Keratinocyte (primary cell): ENCODE measurements at regions not wholly inside any gene's neighbourhood (a gene's known extent, or its start where the extent isn't known, plus 50 kb on each side); places are given as distances from the start of the nearest gene placed in this dataset.

Experiments
- EZH2 ChIP-seq: IDR thresholded peaks from one replicate; pipeline ENCODE4 v1.6.1; 2012; ENCODE audit warnings: inconsistent platforms, mild to moderate bottlenecking, low read length, moderate library complexity
- TF ChIP-seq, protein P1 (sequence below), 3 experiments: IDR thresholded peaks in 1 of 3; conservative IDR thresholded peaks in 1 of 3; optimal IDR thresholded peaks in 1 of 3; 2 replicates in 2 of 3; 3 replicates in 1 of 3; pipeline versions ENCODE3 to v1.5.1; 2011; ENCODE audit warnings: low read length in 3 of 3, mild to moderate bottlenecking in 3 of 3, moderate library complexity in 2 of 3, control low read depth in 1 of 3, inconsistent platforms in 1 of 3; ENCODE audit not compliant: insufficient read depth in 2 of 3; ENCODE audit errors: extremely low read depth in 1 of 3

DNA sequence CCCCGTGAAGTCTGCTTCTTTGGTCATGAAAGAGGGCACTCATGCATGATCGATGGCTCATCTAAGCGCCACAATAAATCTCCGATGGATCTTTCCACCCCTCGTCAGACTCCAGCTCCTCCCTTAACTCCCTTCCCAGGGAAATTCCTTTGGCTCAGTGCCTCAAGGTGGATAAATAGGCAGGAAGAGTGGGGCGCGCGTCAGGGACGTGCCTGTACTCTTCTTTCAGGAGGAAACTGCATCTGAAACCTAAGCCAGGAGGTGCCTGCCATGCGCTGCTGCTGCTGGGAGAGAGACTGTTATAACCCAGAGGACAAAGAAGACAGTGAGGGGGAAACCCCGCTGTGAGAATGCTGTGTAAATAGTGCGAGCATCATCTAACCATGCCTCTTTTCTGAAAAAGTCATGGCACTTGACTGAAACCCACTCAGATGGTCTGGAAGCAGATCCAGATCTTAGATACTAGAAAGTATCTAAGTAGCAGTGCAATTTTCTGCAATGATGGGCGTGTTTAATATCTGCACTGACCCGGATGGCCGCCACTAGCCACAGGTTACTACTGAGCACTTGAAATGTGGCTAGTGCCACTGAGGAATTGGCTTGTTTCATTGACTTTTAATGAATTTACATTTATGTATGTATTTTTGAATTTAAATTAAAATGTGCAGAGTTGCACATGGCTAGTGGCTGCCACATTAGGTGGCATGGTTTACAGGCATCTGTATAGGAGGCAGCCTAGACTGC, 120.3 kb upstream of the BASP1 start:
- TF ChIP-seq, protein P1, sequence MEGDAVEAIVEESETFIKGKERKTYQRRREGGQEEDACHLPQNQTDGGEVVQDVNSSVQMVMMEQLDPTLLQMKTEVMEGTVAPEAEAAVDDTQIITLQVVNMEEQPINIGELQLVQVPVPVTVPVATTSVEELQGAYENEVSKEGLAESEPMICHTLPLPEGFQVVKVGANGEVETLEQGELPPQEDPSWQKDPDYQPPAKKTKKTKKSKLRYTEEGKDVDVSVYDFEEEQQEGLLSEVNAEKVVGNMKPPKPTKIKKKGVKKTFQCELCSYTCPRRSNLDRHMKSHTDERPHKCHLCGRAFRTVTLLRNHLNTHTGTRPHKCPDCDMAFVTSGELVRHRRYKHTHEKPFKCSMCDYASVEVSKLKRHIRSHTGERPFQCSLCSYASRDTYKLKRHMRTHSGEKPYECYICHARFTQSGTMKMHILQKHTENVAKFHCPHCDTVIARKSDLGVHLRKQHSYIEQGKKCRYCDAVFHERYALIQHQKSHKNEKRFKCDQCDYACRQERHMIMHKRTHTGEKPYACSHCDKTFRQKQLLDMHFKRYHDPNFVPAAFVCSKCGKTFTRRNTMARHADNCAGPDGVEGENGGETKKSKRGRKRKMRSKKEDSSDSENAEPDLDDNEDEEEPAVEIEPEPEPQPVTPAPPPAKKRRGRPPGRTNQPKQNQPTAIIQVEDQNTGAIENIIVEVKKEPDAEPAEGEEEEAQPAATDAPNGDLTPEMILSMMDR (optimal IDR thresholded peaks at IDR 0.05 in 1 of 3, IDR thresholded peaks at IDR 0.05 in 1 of 3, conservative IDR thresholded peaks at IDR 0.05 in 1 of 3; ENCODE audit: extremely low read depth in 1 of 3, insufficient read depth in 2 of 3, low read length in 3 of 3) = no peak
- TF ChIP-seq EZH2 = no peak
